GM23248 (cell line): ENCODE measurements at regions not wholly inside any gene's neighbourhood (a gene's known extent, or its start where the extent isn't known, plus 50 kb on each side); places are given as distances from the start of the nearest gene placed in this dataset.

ENCODE experiments used
- DNase-seq: peaks from one replicate; pipeline ENCODE4 v3.0.0-alpha.2; 2015
- H2AFZ ChIP-seq: fragments of 200-600 bp; sonication (generic); 2 replicates; pipeline ENCODE4 v1.6.1; 2016; ENCODE audit warnings: antibody characterized with exemption
- H3F3A ChIP-seq: fragments of 200-600 bp; sonication (generic); 2 replicates; pipeline ENCODE4 v1.6.1; 2016; ENCODE audit warnings: mild to moderate bottlenecking, antibody characterized with exemption, mixed run types; ENCODE audit not compliant: insufficient read depth
- H3K27ac ChIP-seq: fragments of 200-600 bp; sonication (generic); 2 replicates; pipeline ENCODE4 v1.5.1; 2016; ENCODE audit warnings: mild to moderate bottlenecking
- H3K27me3 ChIP-seq: fragments of 200-600 bp; sonication (generic); replicated peaks from 2 replicates; pipeline ENCODE4 v1.6.1; 2016; ENCODE audit warnings: mild to moderate bottlenecking; ENCODE audit not compliant: insufficient read depth
- H3K36me3 ChIP-seq: fragments of 200-600 bp; sonication (generic); 2 replicates; pipeline ENCODE4 v1.6.1; 2016; ENCODE audit warnings: low read depth, mild to moderate bottlenecking
- H3K4me1 ChIP-seq: fragments of 200-600 bp; sonication (generic); 2 replicates; pipeline ENCODE4 v1.6.1; 2016; ENCODE audit warnings: mild to moderate bottlenecking; ENCODE audit not compliant: insufficient read depth
- H3K4me2 ChIP-seq: fragments of 200-600 bp; sonication (generic); one replicate; pipeline ENCODE4 v1.6.1; 2016; ENCODE audit warnings: mild to moderate bottlenecking; ENCODE audit not compliant: unreplicated experiment
- H3K4me3 ChIP-seq: fragments of 200-600 bp; sonication (generic); 2 replicates; pipeline ENCODE4 v1.5.1; 2016; ENCODE audit warnings: mild to moderate bottlenecking
- H3K79me2 ChIP-seq: fragments of 200-600 bp; sonication (generic); 2 replicates; pipeline ENCODE4 v1.6.1; 2016; ENCODE audit warnings: mild to moderate bottlenecking; ENCODE audit not compliant: insufficient read depth
- H3K9ac ChIP-seq: fragments of 200-600 bp; sonication (generic); 2 replicates; pipeline ENCODE4 v1.6.1; 2016; ENCODE audit warnings: mild to moderate bottlenecking
- H3K9me2 ChIP-seq: fragments of 200-600 bp; sonication (generic); 2 replicates; pipeline ENCODE4 v1.6.1; 2016; ENCODE audit warnings: mixed run types, mild to moderate bottlenecking, moderate library complexity; ENCODE audit not compliant: insufficient read depth
- H3K9me3 ChIP-seq: fragments of 200-600 bp; sonication (generic); one replicate; pipeline ENCODE4 v1.6.1; 2017; ENCODE audit warnings: low read depth
- H4K20me1 ChIP-seq: fragments of 200-600 bp; sonication (generic); 2 replicates; pipeline ENCODE4 v1.6.0; 2016; ENCODE audit not compliant: insufficient read depth
- EZH2 ChIP-seq: fragments of 200-600 bp; sonication (generic); IDR thresholded peaks from 2 replicates; pipeline ENCODE4 v1.6.1; 2018; ENCODE audit warnings: antibody characterized with exemption, mild to moderate bottlenecking; ENCODE audit not compliant: insufficient read depth, poor library complexity, severe bottlenecking
- EZH2phosphoT487 ChIP-seq: fragments of 200-600 bp; sonication (generic); IDR thresholded peaks from 2 replicates; pipeline ENCODE4 v1.6.1; 2018; ENCODE audit warnings: antibody characterized with exemption, moderate library complexity, mild to moderate bottlenecking, low read depth; ENCODE audit not compliant: insufficient read depth
- WGBS, 2 experiments: methylation state at CpG; one replicate each; pipeline ENCODE4 v1.1.6; 2015 to 2017; ENCODE audit warnings: low lambda C conversion rate in 2 of 2, low coverage in 1 of 2; ENCODE audit errors: missing lambda C conversion rate in 2 of 2; 5-methylcytosine and 5-hydroxymethylcytosine counted together
- in situ Hi-C: fragments of 300-500 bp; cut with MboI; formaldehyde crosslinking; loops from 2 replicates; pipeline ENCODE4 v1.15.0; 2020

GRCh38 chr4:96606451-96606850 is 766.6 kb downstream of the PDHA2 start:
- no peaks in the 10 kb centered on the region for H3K9me2 ChIP-seq
- in situ Hi-C loops = no loop called here
- H3K4me2 ChIP-seq = no peak overlapping the region

GRCh38 chr4:96626023-96626422 is 786.1 kb downstream of the PDHA2 start:
- Histone ChIP-seq H3K27me3 (no peaks in the 10 kb centered on the region), H3K4me2 (no peak overlapping the region), H3K4me1 (no peaks in the 10 kb centered on the region), H3K9me2 (no peaks in the 10 kb centered on the region), H3F3A (no peaks in the 10 kb centered on the region), H3K9ac (no peak overlapping the region), H2AFZ (no peak overlapping the region), H3K9me3 (no peaks in the 10 kb centered on the region), H3K4me3 (no peak overlapping the region), H3K36me3 (no peaks in the 10 kb centered on the region), H3K79me2 (no peaks in the 10 kb centered on the region), H3K27ac (no peak overlapping the region), H4K20me1 (no peaks in the 10 kb centered on the region)
- 24 to 30% methylated on average over 3 of the region's 3 CpGs for WGBS, 2 experiments
- DNase-seq = no peak
- TF ChIP-seq EZH2phosphoT487 (no peak), EZH2 (no peak)
- in situ Hi-C loops = no loop called here

More at GRCh38 chr4:96606451-96606850, 766.6 kb downstream of the PDHA2 start:
- Histone ChIP-seq H3K36me3 (no peaks in the 10 kb centered on the region), H3K9ac (no peak overlapping the region), H3K27me3 (no peaks in the 10 kb centered on the region), H3F3A (no peaks in the 10 kb centered on the region), H2AFZ (no peak overlapping the region), H3K9me3 (no peaks in the 10 kb centered on the region), H3K27ac (no peak overlapping the region), H3K79me2 (no peaks in the 10 kb centered on the region), H3K4me1 (no peaks in the 10 kb centered on the region), H3K4me3 (no peak overlapping the region), H4K20me1 (no peaks in the 10 kb centered on the region)
- no peak for DNase-seq
- TF ChIP-seq EZH2phosphoT487 = no peak
- TF ChIP-seq EZH2 = no peak

- no peak for TF ChIP-seq EZH2phosphoT487
- no peak for TF ChIP-seq EZH2
- in situ Hi-C loops = no loop called here
- H3K9me3 ChIP-seq = no peaks in the 10 kb centered on the region
- no peaks in the 10 kb centered on the region for H3K27me3 ChIP-seq
- no peaks in the 10 kb centered on the region for H3K9me2 ChIP-seq
- H3K4me1 ChIP-seq = no peaks in the 10 kb centered on the region
- no peak overlapping the region for H2AFZ ChIP-seq
- 9 to 14% methylated on average over 2 of the region's 2 CpGs for WGBS, 2 experiments
- H4K20me1 ChIP-seq = no peaks in the 10 kb centered on the region
- no peak overlapping the region for H3K27ac ChIP-seq
- H3K4me2 ChIP-seq = no peak overlapping the region
- no peak overlapping the region for H3K4me3 ChIP-seq
- H3K79me2 ChIP-seq = no peaks in the 10 kb centered on the region
- no peaks in the 10 kb centered on the region for H3K36me3 ChIP-seq
- H3F3A ChIP-seq = no peaks in the 10 kb centered on the region
- no peak overlapping the region for H3K9ac ChIP-seq
- no peak for DNase-seq
Observed at GRCh38 chr4:96630839-96631238, 790.9 kb downstream of the PDHA2 start.

GRCh38 chr4:96637971-96638412 is 798.1 kb downstream of the PDHA2 start:
- H3K36me3 ChIP-seq = no peaks in the 10 kb centered on the region
- no peak overlapping the region for H3K4me3 ChIP-seq
- in situ Hi-C loops = no loop called here
- WGBS, 2 experiments = 26 to 35% methylated on average over 1 of the region's 1 CpG
- no peak overlapping the region for H3K4me2 ChIP-seq
- no peaks in the 10 kb centered on the region for H3K4me1 ChIP-seq
- H3K9ac ChIP-seq = no peak overlapping the region
- no peaks in the 10 kb centered on the region for H3F3A ChIP-seq
- H3K9me3 ChIP-seq = no peaks in the 10 kb centered on the region
- no peak for DNase-seq
- no peaks in the 10 kb centered on the region for H3K9me2 ChIP-seq
- TF ChIP-seq EZH2phosphoT487 = no peak
- no peak for TF ChIP-seq EZH2
- no peaks in the 10 kb centered on the region for H3K79me2 ChIP-seq
- no peaks in the 10 kb centered on the region for H3K27me3 ChIP-seq
- H4K20me1 ChIP-seq = no peaks in the 10 kb centered on the region
- H2AFZ ChIP-seq = no peak overlapping the region
- H3K27ac ChIP-seq = no peak overlapping the region

- Histone ChIP-seq H3F3A (no peaks in the 10 kb centered on the region), H2AFZ (no peak overlapping the region), H3K36me3 (no peaks in the 10 kb centered on the region), H3K27me3 (no peaks in the 10 kb centered on the region), H3K9me2 (no peaks in the 10 kb centered on the region), H3K9ac (no peak overlapping the region), H3K4me3 (no peak overlapping the region), H3K4me2 (no peak overlapping the region), H3K79me2 (no peaks in the 10 kb centered on the region), H3K9me3 (no peaks in the 10 kb centered on the region), H3K27ac (no peak overlapping the region), H3K4me1 (no peaks in the 10 kb centered on the region), H4K20me1 (no peaks in the 10 kb centered on the region)
- in situ Hi-C loops = no loop called here
- no peak for TF ChIP-seq EZH2
- TF ChIP-seq EZH2phosphoT487 = no peak
- DNase-seq = no peak
Observed at GRCh38 chr4:96639932-96640331, 800.0 kb downstream of the PDHA2 start.
